C4-2B (cell line): ENCODE measurements at regions not wholly inside any gene's neighbourhood (a gene's known extent, or its start where the extent isn't known, plus 50 kb on each side); places are given as distances from the start of the nearest gene placed in this dataset.

Experiments
- CTCF ChIP-seq: fragments of 450-650 bp; conservative IDR thresholded peaks from 2 replicates; pipeline ENCODE4 v1.5.1; 2017; ENCODE audit warnings: mild to moderate bottlenecking
- ZFX ChIP-seq: fragments of 450-650 bp; IDR thresholded peaks from 2 replicates; pipeline ENCODE4 v1.6.1; 2017

GRCh38 chr4:136526517-136526916 is 1005.8 kb downstream of the PCDH18 start:
- TF ChIP-seq CTCF, result no peak
- TF ChIP-seq ZFX, result no peak
